ENCODE measurements at regions not wholly inside any gene's neighbourhood (a gene's known extent, or its start where the extent isn't known, plus 50 kb on each side); places are given as distances from the start of the nearest gene placed in this dataset.

GRCh38 chr16:74232806-74233465 is 63.7 kb upstream of the PSMD7 start:
- 87% methylated on average over 2 of the region's 2 CpGs; no CpG with 5 or more reads in 1 of the 2 experiments for WGBS, 2 experiments (ENCODE audit: extremely low coverage in 1 of 2, insufficient coverage in 1 of 2, insufficient read length in 1 of 2, insufficient replicate concordance in 2 of 2, low coverage in 1 of 2, low lambda C conversion rate in 2 of 2, missing lambda C conversion rate in 1 of 2)
- no peak overlapping the region for H3K9ac ChIP-seq (replicated peaks in 1 of 4; ENCODE audit: extremely low read depth in 1 of 4, low read depth in 3 of 4, low read length in 3 of 4)
- H2AFZ ChIP-seq (ENCODE audit: low read length) = no peak overlapping the region
- FAIRE-seq (no peak), DNase-seq (ENCODE audit: low read depth in 1 of 2, low spot score in 2 of 2) (no peak)
- H3K27me3 ChIP-seq (replicated peaks in 1 of 4; ENCODE audit: control insufficient read depth in 3 of 4, extremely low read depth in 1 of 4, insufficient read depth in 3 of 4, low read length in 3 of 4) = no peaks in the 10 kb centered on the region
- H3K79me1 ChIP-seq (ENCODE audit: low read depth, low read length) = no peaks in the 10 kb centered on the region
- H2BK5ac ChIP-seq (ENCODE audit: low read depth, low read length) = no peak overlapping the region
- no peak overlapping the region for H2AK5ac ChIP-seq (ENCODE audit: low read depth, low read length)
- ChIA-PET CTCF (ENCODE audit: partially characterized antibody) (interaction anchor here (1.0 to 2.0 kb wide), 3 partner anchors 8 to 29 kb away, joined by 3 to 11 read pairs (median 3); no protein-coding TSS in a partner anchor), POLR2A (ENCODE audit: partially characterized antibody) (no interaction called here)
- no peak overlapping the region for H3K56ac ChIP-seq (replicated peaks; ENCODE audit: insufficient read length, low read depth, low read length)
- H4K20me1 ChIP-seq (replicated peaks in 1 of 2; ENCODE audit: control insufficient read depth in 1 of 2, insufficient read depth in 2 of 2, low read length in 2 of 2) = no peaks in the 10 kb centered on the region
- no peak overlapping the region for H4K91ac ChIP-seq (replicated peaks; ENCODE audit: insufficient read length, low read length)
- no peak overlapping the region for H3K4me2 ChIP-seq (ENCODE audit: insufficient read depth in 1 of 2, low read depth in 2 of 2, low read length in 2 of 2)
- H3K4me3 ChIP-seq (ENCODE audit: extremely low read depth in 1 of 4, insufficient read depth in 2 of 4, low read depth in 3 of 4, low read length in 4 of 4) = no peak overlapping the region
- no peaks in the 10 kb centered on the region for H3K9me3 ChIP-seq (ENCODE audit: insufficient read depth in 2 of 2, low read depth in 1 of 2, low read length in 1 of 2)
- no peak overlapping the region for H3K4ac ChIP-seq (replicated peaks; ENCODE audit: insufficient read length, low read depth, low read length)
- H3K36me3 ChIP-seq (ENCODE audit: control insufficient read depth in 2 of 4, insufficient read depth in 4 of 4, low read length in 3 of 4) = no peaks in the 10 kb centered on the region
- H3K27ac ChIP-seq (ENCODE audit: low read depth, low read length) = no peak overlapping the region
- H3K23ac ChIP-seq (ENCODE audit: insufficient read length) = no peak overlapping the region
- H3K79me2 ChIP-seq (ENCODE audit: control insufficient read depth in 1 of 2, insufficient read depth in 2 of 2, low read length in 2 of 2) = no peaks in the 10 kb centered on the region
- H3K18ac ChIP-seq (ENCODE audit: extremely low read depth, low read length) = no peak overlapping the region
- H4K8ac ChIP-seq (ENCODE audit: extremely low read depth, insufficient read depth, low read length) = no peak overlapping the region
- no peak overlapping the region for H4K5ac ChIP-seq (ENCODE audit: insufficient read length, low read depth, low read length)
- H3K14ac ChIP-seq (ENCODE audit: insufficient read length) = no peak overlapping the region
- H2BK12ac ChIP-seq (ENCODE audit: low read depth, low read length) = no peak overlapping the region
- H2BK120ac ChIP-seq (replicated peaks; ENCODE audit: low read depth, low read length) = no peak overlapping the region
- H2BK20ac ChIP-seq (ENCODE audit: low read length) = no peak overlapping the region
- no peaks in the 10 kb centered on the region for H3K4me1 ChIP-seq (replicated peaks in 1 of 4; ENCODE audit: control insufficient read depth in 3 of 4, insufficient read depth in 4 of 4, low read length in 3 of 4)
- no peak overlapping the region for H2BK15ac ChIP-seq (ENCODE audit: low read length)
- no peaks in the 10 kb centered on the region; the same call in 1 of the 2 replicates for H3K23me2 ChIP-seq (ENCODE audit: low read depth, low read length)
- TF ChIP-seq CHD2 (IDR thresholded peaks at IDR 0.05; ENCODE audit: low read length) (no peak), KDM5A (IDR thresholded peaks at IDR 0.05; ENCODE audit: low read length) (no peak), POLR2AphosphoS5 (IDR thresholded peaks at IDR 0.05; ENCODE audit: low read depth, low read length) (no peak), ATF2 (IDR thresholded peaks at IDR 0.05; ENCODE audit: low read length) (no peak), MAX (IDR thresholded peaks at IDR 0.05) (no peak), SP1 (IDR thresholded peaks at IDR 0.05; ENCODE audit: low read depth, low read length) (no peak), FOSL1 (IDR thresholded peaks at IDR 0.05; ENCODE audit: insufficient read depth, low read depth, low read length) (no peak), MAFK (IDR thresholded peaks at IDR 0.05; ENCODE audit: low read depth, low read length) (no peak), SIN3A (conservative IDR thresholded peaks at IDR 0.05 in 1 of 2, IDR thresholded peaks at IDR 0.05 in 1 of 2; ENCODE audit: low read depth in 1 of 2, low read length in 2 of 2) (no peak), RXRA (IDR thresholded peaks at IDR 0.05; ENCODE audit: insufficient read depth, low read depth, low read length) (no peak), BACH1 (IDR thresholded peaks at IDR 0.05; ENCODE audit: low read length) (no peak), RNF2 (IDR thresholded peaks at IDR 0.05; ENCODE audit: borderline replicate concordance, low read depth, low read length, missing control alignments, poor library complexity, severe bottlenecking) (no peak)

Data from H1 (cell line).